ENCODE measurements at regions not wholly inside any gene's neighbourhood (a gene's known extent, or its start where the extent isn't known, plus 50 kb on each side); places are given as distances from the start of the nearest gene placed in this dataset.
A peak's percentile ranks its signal among the peaks of the same experiment; 100 is the strongest.

DNA sequence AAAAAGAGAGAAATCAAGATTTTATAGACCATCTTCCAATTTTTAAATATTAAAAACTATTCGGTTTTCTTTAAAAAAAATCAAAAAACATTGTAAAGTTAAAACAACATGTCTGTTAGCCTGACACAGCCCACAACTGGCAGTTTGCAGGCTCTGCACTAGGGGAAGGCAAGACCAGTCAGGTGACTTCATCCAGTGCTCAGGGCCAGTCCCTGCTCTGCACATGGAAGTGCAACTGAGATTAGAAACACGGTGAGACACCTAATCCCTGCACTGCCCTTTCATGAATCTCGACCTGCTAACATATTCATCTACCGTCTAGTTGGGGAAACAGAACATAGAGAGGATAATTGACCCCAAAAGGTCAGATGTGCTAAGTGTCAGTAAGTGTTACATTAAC, 135.2 kb downstream of the BARD1 start:
- H3K4me3 ChIP-seq (ENCODE audit: low read depth, low read length) = no peak overlapping the region
- TF ChIP-seq, protein P1, sequence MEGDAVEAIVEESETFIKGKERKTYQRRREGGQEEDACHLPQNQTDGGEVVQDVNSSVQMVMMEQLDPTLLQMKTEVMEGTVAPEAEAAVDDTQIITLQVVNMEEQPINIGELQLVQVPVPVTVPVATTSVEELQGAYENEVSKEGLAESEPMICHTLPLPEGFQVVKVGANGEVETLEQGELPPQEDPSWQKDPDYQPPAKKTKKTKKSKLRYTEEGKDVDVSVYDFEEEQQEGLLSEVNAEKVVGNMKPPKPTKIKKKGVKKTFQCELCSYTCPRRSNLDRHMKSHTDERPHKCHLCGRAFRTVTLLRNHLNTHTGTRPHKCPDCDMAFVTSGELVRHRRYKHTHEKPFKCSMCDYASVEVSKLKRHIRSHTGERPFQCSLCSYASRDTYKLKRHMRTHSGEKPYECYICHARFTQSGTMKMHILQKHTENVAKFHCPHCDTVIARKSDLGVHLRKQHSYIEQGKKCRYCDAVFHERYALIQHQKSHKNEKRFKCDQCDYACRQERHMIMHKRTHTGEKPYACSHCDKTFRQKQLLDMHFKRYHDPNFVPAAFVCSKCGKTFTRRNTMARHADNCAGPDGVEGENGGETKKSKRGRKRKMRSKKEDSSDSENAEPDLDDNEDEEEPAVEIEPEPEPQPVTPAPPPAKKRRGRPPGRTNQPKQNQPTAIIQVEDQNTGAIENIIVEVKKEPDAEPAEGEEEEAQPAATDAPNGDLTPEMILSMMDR (conservative IDR thresholded peaks at IDR 0.05; ENCODE audit: low read depth, low read length) = no peak
- no peak for DNase-seq (ENCODE audit: low read depth)

DNA sequence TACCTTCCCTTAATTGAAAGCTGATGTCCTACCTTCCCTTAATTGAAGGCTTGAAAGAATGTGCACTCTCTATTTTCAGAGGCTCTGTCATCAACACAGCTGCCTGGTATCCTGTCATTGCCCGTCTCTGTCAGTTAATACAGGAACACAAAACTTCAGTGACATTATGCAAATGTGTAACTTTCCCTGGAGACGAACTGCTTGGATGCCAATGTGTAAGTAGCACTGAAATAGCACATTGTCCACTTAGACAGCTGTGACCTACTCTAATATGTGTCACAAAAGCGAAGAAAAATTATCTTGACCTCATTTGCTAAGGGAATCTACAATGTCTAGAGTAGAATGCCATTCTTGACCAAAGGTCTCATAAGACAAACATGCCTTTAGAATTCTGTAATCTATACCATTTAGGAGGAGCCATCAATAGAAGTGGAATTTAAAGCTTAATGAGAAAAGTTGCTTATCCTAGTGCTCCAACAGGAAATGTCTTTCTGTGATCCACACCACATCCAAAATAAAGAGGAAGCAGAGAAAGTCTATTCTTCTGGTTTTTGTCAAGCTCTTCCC, 138.1 kb downstream of the BARD1 start:
- TF ChIP-seq, protein P1 (conservative IDR thresholded peaks at IDR 0.05; ENCODE audit: low read depth, low read length) = no peak
- no peak overlapping the region for H3K4me3 ChIP-seq (ENCODE audit: low read depth, low read length)
- peak; percentile 13 for DNase-seq (ENCODE audit: low read depth)

DNA sequence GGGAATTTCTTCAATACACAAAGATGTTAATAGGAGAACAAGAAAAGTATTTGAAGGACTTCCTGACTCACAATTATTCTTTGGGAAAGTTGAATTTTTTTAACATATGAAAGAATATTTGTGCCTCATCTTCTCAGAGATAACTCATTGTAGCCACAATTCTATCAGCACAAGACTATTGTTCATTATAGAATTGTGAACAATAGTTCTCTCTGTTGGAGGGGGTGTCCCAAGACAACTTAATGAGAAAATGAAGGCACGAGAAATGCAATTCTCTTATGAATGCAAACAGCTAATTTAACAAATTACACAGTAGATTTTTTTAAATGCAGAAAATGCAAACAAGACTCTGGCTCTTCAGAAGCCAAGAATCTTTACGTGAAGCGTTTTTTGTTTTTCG, 157.0 kb downstream of the BARD1 start:
- H3K4me3 ChIP-seq (ENCODE audit: low read depth, low read length) = no peak overlapping the region
- TF ChIP-seq, protein P1 (conservative IDR thresholded peaks at IDR 0.05; ENCODE audit: low read depth, low read length) = no peak
- no peak for DNase-seq (ENCODE audit: low read depth)

DNA sequence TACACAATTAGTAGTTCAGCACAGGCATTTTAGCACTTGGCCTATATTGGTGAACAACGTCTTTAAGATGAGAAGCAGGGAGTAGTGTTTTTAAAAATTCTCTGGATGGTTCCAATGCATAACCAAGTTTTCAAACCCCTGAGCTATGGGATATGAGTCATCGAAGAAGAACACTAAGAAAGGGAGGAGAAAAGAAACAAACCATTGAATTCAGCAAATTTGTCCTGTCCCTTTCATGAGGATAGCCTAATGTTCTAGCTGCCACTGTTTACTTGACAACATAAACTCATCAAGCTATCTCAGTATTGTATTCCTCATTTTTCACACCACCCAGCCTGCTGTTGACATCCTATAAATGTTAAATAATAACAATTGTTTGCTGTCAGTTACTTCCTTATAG, 158.0 kb downstream of the BARD1 start:
- H3K4me3 ChIP-seq (ENCODE audit: low read depth, low read length) = no peak overlapping the region
- DNase-seq (ENCODE audit: low read depth) = peak; percentile 20
- TF ChIP-seq, protein P1 (conservative IDR thresholded peaks at IDR 0.05; ENCODE audit: low read depth, low read length) = no peak

DNA sequence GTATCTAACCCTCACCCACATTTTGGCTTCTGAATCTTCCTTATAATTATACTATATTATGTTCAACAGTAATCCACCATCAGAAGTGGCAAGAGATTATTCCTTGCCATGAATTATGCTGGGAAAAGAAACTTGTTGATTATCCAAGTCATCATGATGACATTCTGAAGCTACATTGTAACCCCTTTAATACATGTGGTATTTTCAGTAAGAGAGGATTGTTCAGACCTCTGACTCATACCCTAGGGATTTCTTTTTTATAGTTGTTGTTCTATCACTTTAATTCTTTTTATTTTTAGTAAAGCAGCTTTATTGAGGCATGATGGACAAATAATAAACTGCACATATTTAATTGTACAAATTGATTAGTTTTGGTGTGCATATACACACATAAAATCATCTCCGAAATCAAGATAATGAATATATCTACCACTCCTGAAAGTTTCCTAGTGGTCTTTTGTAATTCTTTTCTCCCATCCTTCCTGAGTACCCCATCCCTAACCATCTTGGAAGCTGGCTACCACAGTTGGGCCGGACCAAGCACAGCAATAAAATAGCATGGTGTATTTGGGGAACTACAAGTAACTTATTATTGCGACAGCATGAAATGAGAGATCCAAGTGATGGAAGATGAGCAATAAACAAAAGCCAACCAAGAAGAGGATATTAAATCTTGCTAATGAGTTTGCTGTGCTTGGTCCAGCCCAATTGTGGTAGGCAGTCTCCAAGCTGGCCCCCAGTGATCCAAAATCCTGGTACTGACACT, 159.9 kb downstream of the BARD1 start:
- DNase-seq (ENCODE audit: low read depth) = peak; percentile 59
- H3K4me3 ChIP-seq (ENCODE audit: low read depth, low read length) = no peak overlapping the region
- TF ChIP-seq, protein P1 (conservative IDR thresholded peaks at IDR 0.05; ENCODE audit: low read depth, low read length) = no peak

DNA sequence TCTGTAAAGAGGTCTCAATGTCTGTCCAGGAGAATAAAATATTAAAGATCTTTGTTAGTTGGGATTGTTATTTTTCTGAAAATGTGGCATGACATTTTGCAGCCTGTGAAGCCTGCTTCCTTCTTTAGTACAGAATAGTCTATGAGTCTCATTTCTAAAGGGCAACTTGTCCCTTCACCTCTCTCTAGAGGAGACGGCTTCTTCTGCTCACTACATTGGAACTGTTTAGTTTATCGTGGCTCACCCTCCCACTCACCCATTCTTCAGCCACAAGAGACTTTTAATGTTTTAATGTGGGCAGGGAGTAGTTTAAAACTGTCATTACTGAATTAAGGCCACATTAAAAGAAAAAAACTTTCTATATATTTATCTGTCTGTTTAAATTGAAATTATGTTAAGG, 161.0 kb downstream of the BARD1 start:
- H3K4me3 ChIP-seq (ENCODE audit: low read depth, low read length) = no peak overlapping the region

More for the DNA sequence above, 161.0 kb downstream of the BARD1 start:
- no peak for DNase-seq (ENCODE audit: low read depth)
- TF ChIP-seq, protein P1 (conservative IDR thresholded peaks at IDR 0.05; ENCODE audit: low read depth, low read length) = no peak

All from choroid plexus epithelial cell (primary cell).